HuH-7.5 (cell line): ENCODE measurements at regions not wholly inside any gene's neighbourhood (a gene's known extent, or its start where the extent isn't known, plus 50 kb on each side); places are given as distances from the start of the nearest gene placed in this dataset.

ENCODE experiments used
- DNase-seq: peaks from one replicate; pipeline ENCODE4 v3.0.0; 2011; ENCODE audit warnings: low spot score

GRCh38 chr10:106467506-106467905 lies 697.0 kb downstream of the SORCS1 start:
- DNase-seq: no peak

- DNase-seq: no peak
Observed at GRCh38 chr10:106457522-106457921, 707.0 kb downstream of the SORCS1 start.

- DNase-seq: no peak
Observed at GRCh38 chr10:106454233-106454632, 710.3 kb downstream of the SORCS1 start.

GRCh38 chr10:106450966-106451365 lies 713.5 kb downstream of the SORCS1 start:
- no peak for DNase-seq

GRCh38 chr10:106446920-106447319 lies 717.6 kb downstream of the SORCS1 start:
- DNase-seq: no peak

GRCh38 chr10:106442223-106442622 lies 722.3 kb downstream of the SORCS1 start:
- no peak for DNase-seq

- DNase-seq: no peak
Observed at GRCh38 chr10:106440767-106441166, 723.7 kb downstream of the SORCS1 start.

- no peak for DNase-seq
Observed at GRCh38 chr10:106440355-106440754, 724.2 kb downstream of the SORCS1 start.

- no peak for DNase-seq
Observed at GRCh38 chr10:106439366-106439765, 725.1 kb downstream of the SORCS1 start.

- no peak for DNase-seq
Observed at GRCh38 chr10:106438386-106438785, 726.1 kb downstream of the SORCS1 start.

- DNase-seq: no peak
Observed at GRCh38 chr10:106436123-106436715, 728.3 kb downstream of the SORCS1 start.

GRCh38 chr10:106435081-106435480 lies 729.4 kb downstream of the SORCS1 start:
- DNase-seq: no peak

GRCh38 chr10:106424981-106425380 lies 739.5 kb downstream of the SORCS1 start:
- DNase-seq: no peak

GRCh38 chr10:106424054-106424453 lies 740.5 kb downstream of the SORCS1 start:
- DNase-seq: no peak

- DNase-seq: no peak
Observed at GRCh38 chr10:106410331-106410730, 754.2 kb downstream of the SORCS1 start.

GRCh38 chr10:106405141-106405540 lies 759.4 kb downstream of the SORCS1 start:
- no peak for DNase-seq

- DNase-seq: no peak
Observed at GRCh38 chr10:106402458-106402857, 762.0 kb downstream of the SORCS1 start.

- DNase-seq: no peak
Observed at GRCh38 chr10:106401967-106402366, 762.5 kb downstream of the SORCS1 start.

GRCh38 chr10:106401161-106401560 lies 763.3 kb downstream of the SORCS1 start:
- DNase-seq: no peak

- no peak for DNase-seq
Observed at GRCh38 chr10:106399112-106399511, 765.4 kb downstream of the SORCS1 start.

- no peak for DNase-seq
Observed at GRCh38 chr10:106396192-106396591, 768.3 kb downstream of the SORCS1 start.

GRCh38 chr10:106395041-106395749 lies 769.3 kb downstream of the SORCS1 start:
- no peak for DNase-seq

GRCh38 chr10:106392778-106393177 lies 771.7 kb downstream of the SORCS1 start:
- DNase-seq: no peak

GRCh38 chr10:106387063-106387462 lies 777.4 kb downstream of the SORCS1 start:
- DNase-seq: no peak
